CD4-positive, alpha-beta T cell (primary cell): ENCODE measurements at regions not wholly inside any gene's neighbourhood (a gene's known extent, or its start where the extent isn't known, plus 50 kb on each side); places are given as distances from the start of the nearest gene placed in this dataset.

Experiments
- ATAC-seq: fragments of 200-7000 bp; cut with Tn5 transposase; one replicate; pipeline ENCODE4 v1.10.0; 2022; ENCODE audit warnings: mild to moderate bottlenecking; ENCODE audit not compliant: poor library complexity
- CTCF ChIA-PET: fragments of 350-600 bp; sonication (Branson Sonifier 250); formaldehyde crosslinking; loops from one replicate; lab custom pipeline; 2021; ENCODE audit warnings: antibody characterized with exemption, inconsistent platforms; lab: Charles Lee
- POLR2A ChIA-PET: fragments of 350-600 bp; sonication (Branson Sonifier 250); formaldehyde crosslinking; loops from one replicate; lab custom pipeline; 2021; ENCODE audit warnings: antibody characterized with exemption, inconsistent platforms; lab: Charles Lee
- DNase-seq, 14 experiments: peaks; one replicate each; pipeline ENCODE4 v3.0.0-alpha.2; 2013 to 2020; ENCODE audit warnings: mixed read lengths in 2 of 14
- H3K27ac ChIP-seq, 2 donors: one replicate each; pipeline versions ENCODE4 v1.5.1 to v1.7.0; 2013; ENCODE audit warnings: low read length in 2 of 2, low read depth in 1 of 2, mild to moderate bottlenecking in 1 of 2
- H3K27me3 ChIP-seq, 2 experiments: 1 replicate in 1 of 2; 2 replicates in 1 of 2; pipeline versions ENCODE4 v1.6.1 to v1.7.0; 2013; ENCODE audit warnings: low read length in 2 of 2, control low read depth in 1 of 2, mild to moderate bottlenecking in 1 of 2, moderate library complexity in 1 of 2; ENCODE audit not compliant: insufficient read depth in 2 of 2, control insufficient read depth in 1 of 2
- H3K36me3 ChIP-seq: one replicate; pipeline ENCODE4 v1.6.1; 2013; ENCODE audit warnings: low read length, control low read depth; ENCODE audit not compliant: insufficient read depth
- H3K4me1 ChIP-seq: one replicate; pipeline ENCODE4 v1.6.1; 2013; ENCODE audit warnings: low read length, control low read depth; ENCODE audit not compliant: insufficient read depth
- H3K4me3 ChIP-seq: one replicate; pipeline ENCODE4 v1.5.1; 2013; ENCODE audit warnings: mild to moderate bottlenecking, low read length, moderate library complexity
- H3K9me3 ChIP-seq, 2 experiments: 1 replicate in 1 of 2; 2 replicates in 1 of 2; pipeline versions ENCODE4 v1.6.1 to v1.7.0; 2013; ENCODE audit warnings: low read length in 2 of 2, mild to moderate bottlenecking in 2 of 2, control low read depth in 1 of 2, moderate library complexity in 1 of 2; ENCODE audit not compliant: control insufficient read depth in 1 of 2, insufficient read depth in 1 of 2
- H3K27ac Mint-ChIP-seq: one replicate; pipeline ENCODE4 v1.8.0; 2020; ENCODE audit warnings: mixed read lengths
- H3K27me3 Mint-ChIP-seq: one replicate; pipeline ENCODE4 v1.8.0; 2021; ENCODE audit warnings: mixed read lengths
- H3K36me3 Mint-ChIP-seq: one replicate; pipeline ENCODE4 v1.8.0; 2021; ENCODE audit warnings: low read depth, mixed read lengths
- H3K4me1 Mint-ChIP-seq: one replicate; pipeline ENCODE4 v1.8.0; 2021; ENCODE audit warnings: low read depth, mixed read lengths
- H3K4me3 Mint-ChIP-seq: one replicate; pipeline ENCODE4 v1.8.0; 2020; ENCODE audit warnings: mild to moderate bottlenecking, mixed read lengths
- H3K9me3 Mint-ChIP-seq: one replicate; pipeline ENCODE4 v1.8.0; 2020; ENCODE audit warnings: mixed read lengths
- CTCF ChIP-seq: fragments of 200-600 bp; IDR thresholded peaks from one replicate; pipeline ENCODE4 v1.8.0; 2022; ENCODE audit warnings: antibody characterized with exemption, mild to moderate bottlenecking
- intact Hi-C, 2 experiments: fragments of 100-400 bp; cut with DNase I in 1 of 2; cut with micrococcal nuclease in 1 of 2; formaldehyde crosslinking; loops; one replicate each; pipeline versions ENCODE4 v1.15.1 to v1.9.0; 2023 to 2025; cut with DNase I, micrococcal nuclease

GRCh38 chr20:48463096-48463720 lies 364.6 kb downstream of the PREX1 start:
- Mint-ChIP-seq H3K27me3 (peaks cover 4% of the 10 kb centered on the region), H3K27ac (no peak overlapping the region), H3K4me3 (no peak overlapping the region), H3K36me3 (no peaks in the 10 kb centered on the region), H3K9me3 (no peaks in the 10 kb centered on the region), H3K4me1 (no peaks in the 10 kb centered on the region)
- Histone ChIP-seq H3K9me3 (no peaks in the 10 kb centered on the region), H3K36me3 (no peaks in the 10 kb centered on the region), H3K4me3 (no peak overlapping the region), H3K4me1 (no peaks in the 10 kb centered on the region), H3K27ac (no peak overlapping the region), H3K27me3 (peaks cover 0 to 2% of the 10 kb centered on the region in 2 experiments)
- ATAC-seq (no peak), DNase-seq (no peak)
- ChIA-PET CTCF (no interaction called here), POLR2A (no interaction called here)
- intact Hi-C loops: no loop called here
- no peak for TF ChIP-seq CTCF

GRCh38 chr20:48461735-48462119 lies 366.1 kb downstream of the PREX1 start:
- H3K27ac ChIP-seq: no peak overlapping the region
- no peaks in the 10 kb centered on the region for H3K4me1 ChIP-seq
- POLR2A ChIA-PET: no interaction called here
- DNase-seq (no peak), ATAC-seq (no peak)
- H3K9me3 ChIP-seq: no peaks in the 10 kb centered on the region
- H3K4me3 ChIP-seq: no peak overlapping the region
- intact Hi-C loops: no loop called here
- Mint-ChIP-seq H3K4me3 (no peak overlapping the region), H3K9me3 (no peaks in the 10 kb centered on the region), H3K27ac (no peak overlapping the region), H3K27me3 (peaks cover 5% of the 10 kb centered on the region), H3K4me1 (no peaks in the 10 kb centered on the region), H3K36me3 (no peaks in the 10 kb centered on the region)
- CTCF ChIA-PET: no interaction called here
- TF ChIP-seq CTCF: no peak
- H3K36me3 ChIP-seq: no peaks in the 10 kb centered on the region
- peaks cover 0 to 2% of the 10 kb centered on the region in 2 experiments for H3K27me3 ChIP-seq

- no peaks in the 10 kb centered on the region for H3K36me3 Mint-ChIP-seq
- no peaks in the 10 kb centered on the region for H3K9me3 Mint-ChIP-seq
- POLR2A ChIA-PET: no interaction called here
- intact Hi-C loops: no loop called here
- no peak for TF ChIP-seq CTCF
- Histone ChIP-seq H3K4me1 (no peaks in the 10 kb centered on the region), H3K27ac (no peak overlapping the region), H3K36me3 (no peaks in the 10 kb centered on the region), H3K9me3 (no peaks in the 10 kb centered on the region), H3K4me3 (no peak overlapping the region), H3K27me3 (peaks cover 0 to 2% of the 10 kb centered on the region in 2 experiments)
- no peak for DNase-seq
- peaks cover 5% of the 10 kb centered on the region for H3K27me3 Mint-ChIP-seq
- no peak overlapping the region for H3K27ac Mint-ChIP-seq
- CTCF ChIA-PET: no interaction called here
- H3K4me3 Mint-ChIP-seq: no peak overlapping the region
- ATAC-seq: no peak
- no peaks in the 10 kb centered on the region for H3K4me1 Mint-ChIP-seq
Observed at GRCh38 chr20:48461091-48461734, 366.6 kb downstream of the PREX1 start.
